Tibial nerve (tissue), 4 donors: ENCODE measurements at regions not wholly inside any gene's neighbourhood (a gene's known extent, or its start where the extent isn't known, plus 50 kb on each side); places are given as distances from the start of the nearest gene placed in this dataset.

Source experiments
- EP300 ChIP-seq, 2 donors: sonication (generic); formaldehyde crosslinking; IDR thresholded peaks; one replicate each; pipeline ENCODE4 v1.6.1; 2017; ENCODE audit warnings: antibody characterized with exemption in 2 of 2, mild to moderate bottlenecking in 1 of 2
- POLR2A ChIP-seq, 2 donors: fragments of 450-650 bp; IDR thresholded peaks; one replicate each; pipeline ENCODE4 v1.6.1; 2017; ENCODE audit warnings: antibody characterized with exemption in 2 of 2, mild to moderate bottlenecking in 2 of 2, moderate library complexity in 2 of 2
- TF ChIP-seq, protein P1 (sequence below), 5 experiments: fragments of 200-600 bp in 3 of 5; fragments of 450-650 bp in 2 of 5; sonication (generic) in 3 of 5; IDR thresholded peaks; one replicate each; pipeline ENCODE4 v1.5.1; 2016 to 2019; ENCODE audit warnings: antibody characterized with exemption in 5 of 5, mild to moderate bottlenecking in 3 of 5, moderate library complexity in 2 of 5

DNA sequence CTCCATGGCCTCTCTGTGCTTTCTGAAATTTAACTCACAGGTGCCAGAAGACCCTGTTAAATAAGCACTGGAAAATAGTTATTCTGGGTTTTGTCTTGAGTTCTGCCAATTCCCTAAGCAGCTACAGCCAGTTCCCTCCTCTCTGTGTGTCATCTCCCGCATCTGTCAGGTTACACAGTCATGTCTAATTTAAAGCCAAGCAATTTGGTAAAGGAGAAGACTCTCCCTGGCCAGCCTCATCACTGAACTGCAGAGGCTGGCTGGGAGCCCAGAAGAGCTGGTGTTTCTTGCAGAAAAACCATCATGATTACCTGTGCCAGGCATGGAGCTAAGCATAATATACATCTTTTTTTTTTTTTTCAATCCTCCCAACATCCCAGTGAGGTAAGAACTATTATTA lies 141.3 kb upstream of the ZNF366 start:
- no peak for TF ChIP-seq POLR2A (IDR thresholded peaks at IDR 0.05)
- TF ChIP-seq, protein P1, sequence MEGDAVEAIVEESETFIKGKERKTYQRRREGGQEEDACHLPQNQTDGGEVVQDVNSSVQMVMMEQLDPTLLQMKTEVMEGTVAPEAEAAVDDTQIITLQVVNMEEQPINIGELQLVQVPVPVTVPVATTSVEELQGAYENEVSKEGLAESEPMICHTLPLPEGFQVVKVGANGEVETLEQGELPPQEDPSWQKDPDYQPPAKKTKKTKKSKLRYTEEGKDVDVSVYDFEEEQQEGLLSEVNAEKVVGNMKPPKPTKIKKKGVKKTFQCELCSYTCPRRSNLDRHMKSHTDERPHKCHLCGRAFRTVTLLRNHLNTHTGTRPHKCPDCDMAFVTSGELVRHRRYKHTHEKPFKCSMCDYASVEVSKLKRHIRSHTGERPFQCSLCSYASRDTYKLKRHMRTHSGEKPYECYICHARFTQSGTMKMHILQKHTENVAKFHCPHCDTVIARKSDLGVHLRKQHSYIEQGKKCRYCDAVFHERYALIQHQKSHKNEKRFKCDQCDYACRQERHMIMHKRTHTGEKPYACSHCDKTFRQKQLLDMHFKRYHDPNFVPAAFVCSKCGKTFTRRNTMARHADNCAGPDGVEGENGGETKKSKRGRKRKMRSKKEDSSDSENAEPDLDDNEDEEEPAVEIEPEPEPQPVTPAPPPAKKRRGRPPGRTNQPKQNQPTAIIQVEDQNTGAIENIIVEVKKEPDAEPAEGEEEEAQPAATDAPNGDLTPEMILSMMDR (IDR thresholded peaks at IDR 0.05) = no peak
- TF ChIP-seq EP300 (IDR thresholded peaks at IDR 0.05) = no peak
